Ascending aorta (tissue), 2 donors: ENCODE measurements at regions not wholly inside any gene's neighbourhood (a gene's known extent, or its start where the extent isn't known, plus 50 kb on each side); places are given as distances from the start of the nearest gene placed in this dataset.

Experiments used
- DNase-seq, 2 donors: peaks; one replicate each; pipeline ENCODE4 v3.0.0-alpha.2; 2019; ENCODE audit warnings: low spot score in 2 of 2
- H3K27ac ChIP-seq, 2 donors: fragments of 200-600 bp; sonication (generic); one replicate each; pipeline ENCODE4 v1.5.1; 2016 to 2017; ENCODE audit warnings: mild to moderate bottlenecking in 1 of 2
- H3K27me3 ChIP-seq: fragments of 200-600 bp; sonication (generic); one replicate; pipeline ENCODE4 v1.5.1; 2017
- H3K36me3 ChIP-seq, 2 donors: fragments of 200-600 bp; sonication (generic); one replicate each; pipeline ENCODE4 v1.5.1; 2016
- H3K4me1 ChIP-seq, 2 donors: fragments of 200-600 bp; sonication (generic); one replicate each; pipeline ENCODE4 v1.5.1; 2016 to 2017; ENCODE audit warnings: mild to moderate bottlenecking in 1 of 2
- H3K4me3 ChIP-seq, 2 donors: fragments of 200-600 bp; sonication (generic); one replicate each; pipeline ENCODE4 v1.5.1; 2016 to 2017; ENCODE audit warnings: mild to moderate bottlenecking in 1 of 2
- H3K9me3 ChIP-seq, 2 donors: fragments of 200-600 bp; sonication (generic); one replicate each; pipeline ENCODE4 v1.5.1; 2016
- CTCF ChIP-seq, 3 experiments: fragments of 200-600 bp in 2 of 3; fragments of 450-650 bp in 1 of 3; sonication (generic) in 2 of 3; IDR thresholded peaks; one replicate each; pipeline ENCODE4 v1.5.1; 2016 to 2019; ENCODE audit warnings: antibody characterized with exemption in 3 of 3, mild to moderate bottlenecking in 1 of 3, moderate library complexity in 1 of 3
- intact Hi-C: fragments of 100-400 bp; cut with DNase I; formaldehyde crosslinking; loops from one replicate; pipeline ENCODE4 v1.15.1; 2023

- no peak for DNase-seq
Observed at GRCh38 chr20:22490287-22491193, 93.8 kb downstream of the FOXA2 start.

GRCh38 chr20:22489626-22490286 lies 94.6 kb downstream of the FOXA2 start:
- H3K4me3 ChIP-seq = no peak overlapping the region
- no peaks in the 10 kb centered on the region for H3K4me1 ChIP-seq
- H3K27ac ChIP-seq = no peak overlapping the region
- H3K36me3 ChIP-seq = no peaks in the 10 kb centered on the region
- H3K9me3 ChIP-seq = no peaks in the 10 kb centered on the region
- no peak for DNase-seq
- intact Hi-C loops = no loop called here
- TF ChIP-seq CTCF (IDR thresholded peaks at IDR 0.05) = no peak
- no peaks in the 10 kb centered on the region for H3K27me3 ChIP-seq

More at GRCh38 chr20:22490287-22491193, 93.8 kb downstream of the FOXA2 start:
- intact Hi-C loops = no loop called here
- no peak overlapping the region for H3K4me3 ChIP-seq
- no peak overlapping the region for H3K27ac ChIP-seq
- no peaks in the 10 kb centered on the region for H3K9me3 ChIP-seq
- no peaks in the 10 kb centered on the region for H3K4me1 ChIP-seq
- H3K36me3 ChIP-seq = no peaks in the 10 kb centered on the region
- no peak for TF ChIP-seq CTCF (IDR thresholded peaks at IDR 0.05)
- H3K27me3 ChIP-seq = no peaks in the 10 kb centered on the region

DNA sequence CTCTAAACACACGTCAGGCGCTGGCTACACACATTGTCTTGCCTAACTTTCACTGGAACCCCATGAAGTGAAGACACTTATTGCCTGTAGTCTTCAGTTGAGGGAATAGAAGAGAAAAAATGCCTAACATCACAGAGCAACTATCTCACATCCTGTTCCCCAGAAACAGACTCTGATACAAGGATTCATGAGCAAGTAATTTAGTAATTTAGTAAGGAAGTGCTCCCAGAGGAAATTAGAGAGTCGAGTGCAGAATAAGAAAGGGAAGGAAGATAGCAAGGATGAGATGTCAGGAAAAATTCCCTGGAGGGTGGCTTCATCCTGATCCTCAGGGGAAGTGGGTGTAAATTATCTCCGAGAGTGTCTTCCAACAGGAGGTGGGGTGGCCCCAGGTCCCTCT lies 104.0 kb downstream of the FOXA2 start:
- H3K9me3 ChIP-seq = no peaks in the 10 kb centered on the region
- no peak for DNase-seq
- H3K27ac ChIP-seq = no peak overlapping the region
- no peak for TF ChIP-seq CTCF (IDR thresholded peaks at IDR 0.05)
- no peaks in the 10 kb centered on the region for H3K27me3 ChIP-seq
- H3K4me3 ChIP-seq = no peak overlapping the region
- H3K36me3 ChIP-seq = no peaks in the 10 kb centered on the region
- intact Hi-C loops = no loop called here
- H3K4me1 ChIP-seq = no peaks in the 10 kb centered on the region

DNA sequence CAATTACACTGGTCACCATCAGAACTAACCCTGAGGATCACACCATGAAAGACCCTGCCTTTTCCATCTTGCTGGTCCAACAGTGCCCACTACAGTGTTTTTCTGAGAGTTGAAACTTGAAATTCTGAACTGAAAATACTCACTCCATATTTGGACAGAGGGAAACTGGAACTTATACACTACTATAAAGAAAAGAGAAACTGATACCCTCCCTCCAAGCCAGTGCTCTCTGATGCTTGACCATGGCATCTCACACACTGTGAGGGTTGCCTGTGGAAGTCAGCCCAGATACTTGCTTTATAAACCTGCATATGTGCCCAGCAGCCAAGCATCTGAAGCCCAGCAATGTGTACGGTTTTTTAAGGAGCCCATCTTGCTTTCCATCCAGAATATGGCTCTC lies 108.7 kb downstream of the FOXA2 start:
- Histone ChIP-seq H3K36me3 (no peaks in the 10 kb centered on the region), H3K27ac (no peak overlapping the region), H3K27me3 (no peaks in the 10 kb centered on the region), H3K4me1 (no peaks in the 10 kb centered on the region), H3K9me3 (no peaks in the 10 kb centered on the region), H3K4me3 (no peak overlapping the region)
- no peak for TF ChIP-seq CTCF (IDR thresholded peaks at IDR 0.05)
- no peak for DNase-seq
- intact Hi-C loops = no loop called here

DNA sequence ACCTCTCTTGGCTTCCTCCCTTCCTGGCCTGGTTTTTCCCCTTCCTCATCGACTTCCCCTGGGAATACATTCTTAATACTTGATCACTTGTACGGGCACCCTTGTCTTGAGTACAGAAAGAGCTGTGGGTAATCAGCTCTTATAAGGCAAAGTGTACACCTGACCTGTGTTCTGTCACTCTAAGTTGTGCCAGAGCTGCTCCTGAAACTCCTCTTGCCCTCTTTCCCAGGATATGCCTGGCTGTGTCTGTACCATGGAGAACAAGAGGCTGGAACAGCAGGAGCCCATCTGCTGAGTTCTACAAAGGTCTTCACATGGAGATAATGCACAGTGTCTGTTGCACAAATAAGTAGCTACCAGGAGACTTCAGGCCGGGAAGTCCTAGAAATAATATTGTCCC lies 110.1 kb downstream of the FOXA2 start:
- Histone ChIP-seq H3K4me1 (no peaks in the 10 kb centered on the region), H3K9me3 (no peaks in the 10 kb centered on the region), H3K27me3 (no peaks in the 10 kb centered on the region), H3K27ac (no peak overlapping the region), H3K4me3 (no peak overlapping the region), H3K36me3 (no peaks in the 10 kb centered on the region)
- intact Hi-C loops = no loop called here
- TF ChIP-seq CTCF (IDR thresholded peaks at IDR 0.05) = no peak
- no peak for DNase-seq
